SU-DHL-6 (cell line): ENCODE measurements at regions not wholly inside any gene's neighbourhood (a gene's known extent, or its start where the extent isn't known, plus 50 kb on each side); places are given as distances from the start of the nearest gene placed in this dataset.

Source experiments
- CTCF ChIP-seq: fragments of 200-600 bp; sonication (generic); IDR thresholded peaks from one replicate; pipeline ENCODE4 v1.5.1; 2017; ENCODE audit warnings: antibody characterized with exemption, mild to moderate bottlenecking, low read length, moderate library complexity; ENCODE audit not compliant: insufficient read depth, poor library complexity, severe bottlenecking
- EZH2phosphoT487 ChIP-seq: fragments of 200-600 bp; sonication (generic), shearing (Covaris generic); conservative IDR thresholded peaks from 2 replicates; pipeline ENCODE4 v1.6.1; 2018; ENCODE audit warnings: mild to moderate bottlenecking, antibody characterized with exemption, low read length, moderate library complexity, mixed read lengths

DNA sequence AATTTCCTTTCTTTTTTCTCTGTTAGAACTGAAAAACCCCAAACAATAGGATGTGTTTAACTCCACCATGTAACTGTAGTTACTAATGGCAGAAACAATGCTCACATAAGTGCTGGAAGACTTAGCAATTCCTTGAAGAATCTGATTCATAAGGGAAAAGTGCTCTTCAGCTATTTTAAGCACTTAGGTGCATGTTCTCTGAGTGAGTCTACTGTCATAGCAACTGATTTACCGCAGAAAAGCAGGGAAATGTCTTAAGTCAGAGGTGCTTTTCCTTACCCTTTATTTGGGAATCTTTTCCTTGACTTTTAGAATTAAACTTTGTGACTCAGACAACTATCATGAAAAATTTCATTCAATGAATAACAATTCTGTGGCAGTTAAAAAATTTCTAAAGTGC, 65.4 kb upstream of the NABP1 start:
- TF ChIP-seq CTCF: no peak
- TF ChIP-seq EZH2phosphoT487: no peak
